Keratinocyte (primary cell): ENCODE measurements at regions not wholly inside any gene's neighbourhood (a gene's known extent, or its start where the extent isn't known, plus 50 kb on each side); places are given as distances from the start of the nearest gene placed in this dataset.

Source experiments
- DNase-seq: peaks from one replicate; pipeline ENCODE4 v3.0.0-alpha.2; 2011; ENCODE audit warnings: low read depth, missing footprints, low spot score
- FAIRE-seq: peaks from 2 replicates; lab custom pipeline; 2011; peaks lifted over from hg19 to GRCh38; lab: Jason Lieb, UNC
- H2AFZ ChIP-seq: 2 replicates; pipeline ENCODE4 v1.6.0; 2012; ENCODE audit warnings: low read length, control low read depth, inconsistent platforms; ENCODE audit not compliant: control insufficient read depth
- H3K27ac ChIP-seq: 2 replicates; pipeline ENCODE4 v1.5.1; 2011; ENCODE audit warnings: low read length; ENCODE audit not compliant: control insufficient read depth, insufficient read depth
- H3K27me3 ChIP-seq: 3 replicates; pipeline ENCODE4 v1.6.0; 2011; ENCODE audit warnings: low read length; ENCODE audit not compliant: control insufficient read depth, insufficient read depth; ENCODE audit errors: extremely low read depth
- H3K36me3 ChIP-seq, 2 experiments: 2 replicates in 1 of 2; 3 replicates in 1 of 2; pipeline ENCODE4 v1.5.1; 2011; ENCODE audit warnings: low read length in 2 of 2, mild to moderate bottlenecking in 1 of 2; ENCODE audit not compliant: control insufficient read depth in 2 of 2, insufficient read depth in 2 of 2; ENCODE audit errors: extremely low read depth in 1 of 2
- H3K4me1 ChIP-seq: 3 replicates; pipeline ENCODE4 v1.5.1; 2011; ENCODE audit warnings: low read length; ENCODE audit not compliant: control insufficient read depth, insufficient read depth; ENCODE audit errors: extremely low read depth
- H3K4me2 ChIP-seq: 3 replicates; pipeline ENCODE4 v1.6.0; 2011; ENCODE audit warnings: low read depth, low read length; ENCODE audit not compliant: control insufficient read depth, insufficient read depth; ENCODE audit errors: extremely low read depth
- H3K4me3 ChIP-seq, 3 experiments: fragments of 200-600 bp in 1 of 3; sonication (generic) in 1 of 3; 2 replicates in 2 of 3; 3 replicates in 1 of 3; pipeline ENCODE4 v1.5.1; 2011 to 2016; ENCODE audit warnings: low read length in 3 of 3, mild to moderate bottlenecking in 3 of 3, control low read depth in 2 of 3, inconsistent platforms in 1 of 3, low read depth in 1 of 3, mixed read lengths in 1 of 3, mixed run types in 1 of 3, moderate library complexity in 1 of 3; ENCODE audit not compliant: control insufficient read depth in 2 of 3, insufficient read depth in 2 of 3; ENCODE audit errors: extremely low read depth in 1 of 3
- H3K79me2 ChIP-seq: 2 replicates; pipeline ENCODE4 v1.6.0; 2012; ENCODE audit warnings: low read length; ENCODE audit not compliant: control insufficient read depth, insufficient read depth
- H3K9ac ChIP-seq: 3 replicates; pipeline ENCODE4 v1.6.0; 2011; ENCODE audit warnings: low read length; ENCODE audit not compliant: control insufficient read depth, insufficient read depth; ENCODE audit errors: extremely low read depth
- H3K9me1 ChIP-seq: 3 replicates; pipeline ENCODE4 v1.6.0; 2011; ENCODE audit warnings: low read length; ENCODE audit not compliant: control insufficient read depth, insufficient read depth; ENCODE audit errors: extremely low read depth
- H3K9me3 ChIP-seq: 2 replicates; pipeline ENCODE4 v1.5.1; 2012; ENCODE audit warnings: low read depth, low read length; ENCODE audit not compliant: control insufficient read depth
- H4K20me1 ChIP-seq: 3 replicates; pipeline ENCODE4 v1.6.0; 2011; ENCODE audit warnings: low read length; ENCODE audit not compliant: control insufficient read depth, insufficient read depth; ENCODE audit errors: extremely low read depth
- CTCF ChIP-seq, 3 experiments: IDR thresholded peaks in 1 of 3; conservative IDR thresholded peaks in 1 of 3; optimal IDR thresholded peaks in 1 of 3; 2 replicates in 2 of 3; 3 replicates in 1 of 3; pipeline versions ENCODE3 to v1.5.1; 2011; ENCODE audit warnings: low read length in 3 of 3, mild to moderate bottlenecking in 3 of 3, moderate library complexity in 2 of 3, control low read depth in 1 of 3, inconsistent platforms in 1 of 3; ENCODE audit not compliant: insufficient read depth in 2 of 3; ENCODE audit errors: extremely low read depth in 1 of 3
- EZH2 ChIP-seq: IDR thresholded peaks from one replicate; pipeline ENCODE4 v1.6.1; 2012; ENCODE audit warnings: inconsistent platforms, mild to moderate bottlenecking, low read length, moderate library complexity
- dilution Hi-C: fragments of 300-500 bp; cut with MboI; formaldehyde crosslinking; loops from one replicate; pipeline ENCODE4 v1.7.0; 2020; ENCODE audit warnings: low sequenced_read_pairs; ENCODE audit not compliant: extremely low pct_ligation_motif_present

GRCh38 chr14:84929086-84929485, 600.9 kb upstream of the FLRT2 start:
- Histone ChIP-seq H2AFZ (no peak overlapping the region), H3K4me3 (no peak overlapping the region), H4K20me1 (no peaks in the 10 kb centered on the region), H3K79me2 (no peaks in the 10 kb centered on the region), H3K9me1 (no peaks in the 10 kb centered on the region), H3K4me1 (no peaks in the 10 kb centered on the region), H3K36me3 (no peaks in the 10 kb centered on the region), H3K9ac (no peak overlapping the region), H3K9me3 (no peaks in the 10 kb centered on the region), H3K27ac (no peak overlapping the region), H3K4me2 (no peak overlapping the region), H3K27me3 (no peaks in the 10 kb centered on the region)
- DNase-seq (no peak), FAIRE-seq (no peak)
- TF ChIP-seq EZH2 (no peak), CTCF (optimal IDR thresholded peaks at IDR 0.05 in 1 of 3, IDR thresholded peaks at IDR 0.05 in 1 of 3, conservative IDR thresholded peaks at IDR 0.05 in 1 of 3; ENCODE audit: extremely low read depth in 1 of 3, insufficient read depth in 2 of 3, low read length in 3 of 3) (no peak)
- dilution Hi-C loops, result no loop called here

GRCh38 chr14:84929834-84930233, 600.1 kb upstream of the FLRT2 start:
- no peak overlapping the region for H3K9ac ChIP-seq
- no peaks in the 10 kb centered on the region for H3K36me3 ChIP-seq
- dilution Hi-C loops, result no loop called here
- DNase-seq (no peak), FAIRE-seq (no peak)
- no peaks in the 10 kb centered on the region for H3K79me2 ChIP-seq
- no peaks in the 10 kb centered on the region for H3K4me1 ChIP-seq
- no peaks in the 10 kb centered on the region for H4K20me1 ChIP-seq
- H3K4me2 ChIP-seq, result no peak overlapping the region
- no peaks in the 10 kb centered on the region for H3K27me3 ChIP-seq
- no peaks in the 10 kb centered on the region for H3K9me3 ChIP-seq
- H3K9me1 ChIP-seq, result no peaks in the 10 kb centered on the region
- TF ChIP-seq CTCF (optimal IDR thresholded peaks at IDR 0.05 in 1 of 3, IDR thresholded peaks at IDR 0.05 in 1 of 3, conservative IDR thresholded peaks at IDR 0.05 in 1 of 3; ENCODE audit: extremely low read depth in 1 of 3, insufficient read depth in 2 of 3, low read length in 3 of 3) (no peak), EZH2 (no peak)
- H2AFZ ChIP-seq, result no peak overlapping the region
- no peak overlapping the region for H3K4me3 ChIP-seq
- H3K27ac ChIP-seq, result no peak overlapping the region
